ENCODE measurements at regions not wholly inside any gene's neighbourhood (a gene's known extent, or its start where the extent isn't known, plus 50 kb on each side); places are given as distances from the start of the nearest gene placed in this dataset.
A peak's percentile ranks its signal among the peaks of the same experiment; 100 is the strongest.

DNA sequence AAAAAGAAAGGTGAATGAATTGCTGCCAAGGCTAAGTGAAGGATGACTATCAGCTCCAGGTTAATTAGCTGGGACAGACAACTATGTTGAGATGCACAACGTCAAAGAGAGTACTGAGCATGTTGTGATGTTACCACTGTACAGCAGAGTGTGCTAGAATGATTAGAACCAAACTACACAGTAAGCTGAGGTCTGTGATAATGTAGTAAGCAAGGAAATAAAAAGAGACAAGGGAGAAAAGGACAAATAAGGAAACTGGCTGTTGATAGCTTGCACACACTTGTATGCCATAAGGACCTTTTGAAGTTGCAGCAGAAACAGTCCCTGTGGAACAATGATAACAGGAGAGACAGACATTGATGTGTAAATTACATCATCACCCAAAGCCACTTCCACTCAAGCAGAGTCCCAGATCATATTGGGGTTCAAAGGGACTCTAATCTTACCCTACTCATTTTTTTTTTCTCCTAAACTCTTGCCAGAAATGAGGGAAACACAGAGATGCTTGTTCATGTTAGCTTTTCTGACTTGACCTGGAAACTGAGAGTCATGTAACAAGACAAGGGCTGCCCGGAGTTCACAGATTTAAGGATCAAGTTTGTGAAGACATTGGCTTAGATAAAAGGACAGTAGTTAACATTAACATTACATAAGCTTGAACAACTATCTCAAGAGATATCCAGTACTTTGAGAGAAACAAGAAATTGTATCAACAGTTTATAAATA, 189.9 kb downstream of the CENPW start:
- no peak for DNase-seq (ENCODE audit: insufficient read length, low spot score, missing footprints)
- Histone ChIP-seq H3K4me1 (ENCODE audit: insufficient read depth, low read length) (no peaks in the 10 kb centered on the region), H3K4me3 (ENCODE audit: insufficient read depth, low read length) (no peak overlapping the region), H4K20me1 (ENCODE audit: insufficient read depth, low read length) (no peaks in the 10 kb centered on the region), H3K27me3 (ENCODE audit: insufficient read depth, low read length) (no peaks in the 10 kb centered on the region), H3K27ac (ENCODE audit: low read depth, low read length) (no peak overlapping the region), H3K79me2 (ENCODE audit: insufficient read depth, low read length) (no peaks in the 10 kb centered on the region), H3K4me2 (ENCODE audit: insufficient read depth, low read length) (no peak overlapping the region), H3K9me3 (ENCODE audit: low read depth, low read length) (no peaks in the 10 kb centered on the region), H2AFZ (ENCODE audit: low read length) (no peak overlapping the region), H3K36me3 (ENCODE audit: insufficient read depth, low read length) (no peaks in the 10 kb centered on the region)
- TF ChIP-seq, protein P1, sequence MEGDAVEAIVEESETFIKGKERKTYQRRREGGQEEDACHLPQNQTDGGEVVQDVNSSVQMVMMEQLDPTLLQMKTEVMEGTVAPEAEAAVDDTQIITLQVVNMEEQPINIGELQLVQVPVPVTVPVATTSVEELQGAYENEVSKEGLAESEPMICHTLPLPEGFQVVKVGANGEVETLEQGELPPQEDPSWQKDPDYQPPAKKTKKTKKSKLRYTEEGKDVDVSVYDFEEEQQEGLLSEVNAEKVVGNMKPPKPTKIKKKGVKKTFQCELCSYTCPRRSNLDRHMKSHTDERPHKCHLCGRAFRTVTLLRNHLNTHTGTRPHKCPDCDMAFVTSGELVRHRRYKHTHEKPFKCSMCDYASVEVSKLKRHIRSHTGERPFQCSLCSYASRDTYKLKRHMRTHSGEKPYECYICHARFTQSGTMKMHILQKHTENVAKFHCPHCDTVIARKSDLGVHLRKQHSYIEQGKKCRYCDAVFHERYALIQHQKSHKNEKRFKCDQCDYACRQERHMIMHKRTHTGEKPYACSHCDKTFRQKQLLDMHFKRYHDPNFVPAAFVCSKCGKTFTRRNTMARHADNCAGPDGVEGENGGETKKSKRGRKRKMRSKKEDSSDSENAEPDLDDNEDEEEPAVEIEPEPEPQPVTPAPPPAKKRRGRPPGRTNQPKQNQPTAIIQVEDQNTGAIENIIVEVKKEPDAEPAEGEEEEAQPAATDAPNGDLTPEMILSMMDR (IDR thresholded peaks at IDR 0.05; ENCODE audit: extremely low read depth, low read depth, low read length) = peak; percentile 6

DNA sequence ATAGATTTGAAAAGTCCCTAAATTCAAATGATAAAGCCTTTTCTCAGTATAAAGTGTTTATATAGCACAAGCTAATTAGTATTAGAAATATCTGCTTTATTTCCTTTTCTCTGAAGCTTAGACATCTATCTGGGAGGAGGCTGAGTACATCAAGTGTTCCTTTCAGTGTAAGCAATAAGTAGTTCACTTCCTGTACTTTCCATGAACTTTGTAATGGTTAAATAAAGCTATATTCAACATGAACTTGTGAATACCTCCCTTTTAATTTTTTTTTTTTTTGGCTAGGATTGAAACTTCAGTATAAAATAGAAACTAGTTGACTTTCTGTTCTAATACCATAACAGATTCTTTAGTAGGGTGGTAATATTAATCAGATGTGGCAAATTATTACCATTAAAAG, 190.9 kb downstream of the CENPW start:
- H3K36me3 ChIP-seq (ENCODE audit: insufficient read depth, low read length) = no peaks in the 10 kb centered on the region
- TF ChIP-seq, protein P1 (IDR thresholded peaks at IDR 0.05; ENCODE audit: extremely low read depth, low read depth, low read length) = no peak
- H4K20me1 ChIP-seq (ENCODE audit: insufficient read depth, low read length) = no peaks in the 10 kb centered on the region
- H3K4me1 ChIP-seq (ENCODE audit: insufficient read depth, low read length) = no peaks in the 10 kb centered on the region
- DNase-seq (ENCODE audit: insufficient read length, low spot score, missing footprints) = no peak
- no peak overlapping the region for H3K27ac ChIP-seq (ENCODE audit: low read depth, low read length)
- no peak overlapping the region for H2AFZ ChIP-seq (ENCODE audit: low read length)
- H3K79me2 ChIP-seq (ENCODE audit: insufficient read depth, low read length) = no peaks in the 10 kb centered on the region
- no peaks in the 10 kb centered on the region for H3K9me3 ChIP-seq (ENCODE audit: low read depth, low read length)
- H3K4me3 ChIP-seq (ENCODE audit: insufficient read depth, low read length) = no peak overlapping the region
- no peak overlapping the region for H3K4me2 ChIP-seq (ENCODE audit: insufficient read depth, low read length)
- no peaks in the 10 kb centered on the region for H3K27me3 ChIP-seq (ENCODE audit: insufficient read depth, low read length)

DNA sequence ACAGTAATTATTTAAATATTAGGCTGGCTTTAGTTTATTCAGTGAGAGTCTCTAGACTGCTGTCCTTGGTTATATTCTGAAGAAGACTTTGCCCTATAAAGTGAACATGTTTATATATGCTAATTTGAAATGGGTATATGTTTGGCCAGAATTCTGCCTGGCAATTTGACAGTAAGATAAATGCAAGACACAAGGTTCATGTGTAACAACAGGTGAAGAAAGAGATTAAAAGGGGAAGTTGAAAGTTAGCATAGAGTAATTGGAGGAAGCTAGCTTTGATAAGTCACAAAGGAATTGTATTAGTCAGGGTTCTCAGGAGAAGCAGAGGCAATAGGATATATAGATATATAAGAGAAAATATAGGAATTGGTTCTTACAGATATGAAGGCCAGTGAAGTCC, 191.4 kb downstream of the CENPW start:
- H3K36me3 ChIP-seq (ENCODE audit: insufficient read depth, low read length) = no peaks in the 10 kb centered on the region
- TF ChIP-seq, protein P1 (IDR thresholded peaks at IDR 0.05; ENCODE audit: extremely low read depth, low read depth, low read length) = no peak
- no peaks in the 10 kb centered on the region for H3K9me3 ChIP-seq (ENCODE audit: low read depth, low read length)
- H3K79me2 ChIP-seq (ENCODE audit: insufficient read depth, low read length) = no peaks in the 10 kb centered on the region
- H3K27ac ChIP-seq (ENCODE audit: low read depth, low read length) = no peak overlapping the region
- H3K4me1 ChIP-seq (ENCODE audit: insufficient read depth, low read length) = no peaks in the 10 kb centered on the region
- H2AFZ ChIP-seq (ENCODE audit: low read length) = no peak overlapping the region
- DNase-seq (ENCODE audit: insufficient read length, low spot score, missing footprints) = no peak
- no peak overlapping the region for H3K4me2 ChIP-seq (ENCODE audit: insufficient read depth, low read length)
- H3K4me3 ChIP-seq (ENCODE audit: insufficient read depth, low read length) = no peak overlapping the region
- no peaks in the 10 kb centered on the region for H3K27me3 ChIP-seq (ENCODE audit: insufficient read depth, low read length)
- H4K20me1 ChIP-seq (ENCODE audit: insufficient read depth, low read length) = no peaks in the 10 kb centered on the region

DNA sequence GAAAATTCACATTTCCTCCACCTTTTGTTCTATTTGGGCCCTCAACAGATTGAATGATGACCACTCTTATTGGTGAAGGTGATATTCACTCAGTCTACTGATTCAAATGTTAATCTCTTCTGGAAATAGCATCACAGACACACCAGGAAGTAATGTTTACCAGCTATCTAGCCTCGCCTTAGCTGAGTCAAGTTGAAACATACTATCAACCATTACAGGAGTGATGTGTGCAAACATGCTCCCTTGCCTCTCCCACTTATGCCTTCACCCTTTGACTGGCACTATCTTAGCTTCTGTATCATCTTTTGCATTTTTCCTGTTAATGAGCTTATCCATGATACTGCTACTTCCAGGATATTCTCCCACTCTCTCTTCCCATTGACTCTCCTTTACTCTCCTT, 191.9 kb downstream of the CENPW start:
- Histone ChIP-seq H3K4me3 (ENCODE audit: insufficient read depth, low read length) (no peak overlapping the region), H3K36me3 (ENCODE audit: insufficient read depth, low read length) (no peaks in the 10 kb centered on the region), H3K4me2 (ENCODE audit: insufficient read depth, low read length) (no peak overlapping the region), H3K27me3 (ENCODE audit: insufficient read depth, low read length) (no peaks in the 10 kb centered on the region), H3K27ac (ENCODE audit: low read depth, low read length) (no peak overlapping the region), H3K9me3 (ENCODE audit: low read depth, low read length) (no peaks in the 10 kb centered on the region), H2AFZ (ENCODE audit: low read length) (no peak overlapping the region), H3K4me1 (ENCODE audit: insufficient read depth, low read length) (no peaks in the 10 kb centered on the region), H4K20me1 (ENCODE audit: insufficient read depth, low read length) (no peaks in the 10 kb centered on the region), H3K79me2 (ENCODE audit: insufficient read depth, low read length) (no peaks in the 10 kb centered on the region)
- no peak for DNase-seq (ENCODE audit: insufficient read length, low spot score, missing footprints)
- TF ChIP-seq, protein P1 (IDR thresholded peaks at IDR 0.05; ENCODE audit: extremely low read depth, low read depth, low read length) = no peak

Data from osteoblast (primary cell).